ENCODE measurements at regions not wholly inside any gene's neighbourhood (a gene's known extent, or its start where the extent isn't known, plus 50 kb on each side); places are given as distances from the start of the nearest gene placed in this dataset.

DNA sequence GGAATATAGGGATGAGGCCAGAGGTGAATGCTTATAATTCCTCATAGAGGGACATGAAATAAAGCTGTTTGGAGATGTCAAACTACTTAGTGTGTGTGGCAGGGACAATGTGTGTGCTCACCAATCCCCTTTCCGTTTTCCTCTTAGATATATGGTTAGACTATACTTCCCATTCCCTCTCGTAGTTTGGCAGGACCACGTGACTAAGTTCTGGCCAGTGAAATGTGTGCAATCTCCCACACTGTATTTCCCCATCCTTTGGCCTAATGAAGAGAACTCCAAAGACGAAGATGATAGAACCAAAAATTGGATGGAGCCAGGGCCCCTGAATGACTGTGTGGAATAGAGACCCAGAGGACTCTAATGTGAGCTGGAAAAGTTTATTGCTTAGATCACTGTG, 233.4 kb upstream of the KLF4 start:
- no peak for DNase-seq (ENCODE audit: low spot score)

DNA sequence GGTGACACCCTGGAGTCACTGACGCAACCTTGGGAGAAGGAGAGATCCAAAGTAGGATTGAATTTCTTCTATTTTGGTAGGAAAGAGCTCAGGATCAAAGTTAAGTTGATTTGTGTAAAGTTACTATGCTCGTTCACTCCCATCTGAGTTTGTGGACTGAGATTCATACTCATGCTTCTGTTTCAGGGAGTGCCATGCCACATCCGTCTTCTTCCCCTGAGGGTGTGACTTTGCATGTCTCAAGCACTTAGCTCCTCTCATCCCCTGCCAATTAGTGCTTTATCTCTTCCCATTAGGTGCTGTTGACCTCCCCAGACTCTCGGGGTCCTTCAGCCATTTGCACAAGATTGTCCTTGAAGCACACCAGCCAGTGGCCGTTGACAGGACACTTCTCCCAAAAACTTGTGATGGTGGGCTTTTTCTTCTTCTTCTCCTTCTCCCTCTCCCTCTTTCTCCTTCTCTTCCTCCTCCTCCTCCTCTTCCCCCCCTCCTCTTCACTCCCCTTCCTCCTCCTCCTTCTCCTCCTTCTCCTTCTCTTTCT, 232.2 kb upstream of the KLF4 start:
- DNase-seq (ENCODE audit: low spot score) = no peak

DNA sequence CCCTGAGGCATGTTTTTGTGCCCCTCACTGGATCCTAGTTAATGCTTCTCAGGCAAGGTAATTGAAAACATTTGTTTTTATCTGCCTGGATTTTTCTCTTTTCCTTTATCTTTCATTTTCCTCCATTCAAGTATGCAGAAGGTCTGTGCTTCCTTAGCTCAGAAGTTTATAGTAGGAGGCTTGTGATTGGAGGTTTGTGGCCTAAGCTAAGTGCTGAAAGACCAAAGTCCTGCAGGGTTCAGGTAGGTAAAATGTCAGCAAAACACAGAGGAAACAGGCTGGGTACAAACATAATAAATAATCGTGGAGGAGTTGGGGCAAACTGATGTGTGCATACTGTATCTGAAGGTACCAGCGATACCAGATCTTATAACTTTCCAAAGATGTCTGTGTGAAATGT, 230.9 kb upstream of the KLF4 start:
- DNase-seq (ENCODE audit: low spot score) = no peak

DNA sequence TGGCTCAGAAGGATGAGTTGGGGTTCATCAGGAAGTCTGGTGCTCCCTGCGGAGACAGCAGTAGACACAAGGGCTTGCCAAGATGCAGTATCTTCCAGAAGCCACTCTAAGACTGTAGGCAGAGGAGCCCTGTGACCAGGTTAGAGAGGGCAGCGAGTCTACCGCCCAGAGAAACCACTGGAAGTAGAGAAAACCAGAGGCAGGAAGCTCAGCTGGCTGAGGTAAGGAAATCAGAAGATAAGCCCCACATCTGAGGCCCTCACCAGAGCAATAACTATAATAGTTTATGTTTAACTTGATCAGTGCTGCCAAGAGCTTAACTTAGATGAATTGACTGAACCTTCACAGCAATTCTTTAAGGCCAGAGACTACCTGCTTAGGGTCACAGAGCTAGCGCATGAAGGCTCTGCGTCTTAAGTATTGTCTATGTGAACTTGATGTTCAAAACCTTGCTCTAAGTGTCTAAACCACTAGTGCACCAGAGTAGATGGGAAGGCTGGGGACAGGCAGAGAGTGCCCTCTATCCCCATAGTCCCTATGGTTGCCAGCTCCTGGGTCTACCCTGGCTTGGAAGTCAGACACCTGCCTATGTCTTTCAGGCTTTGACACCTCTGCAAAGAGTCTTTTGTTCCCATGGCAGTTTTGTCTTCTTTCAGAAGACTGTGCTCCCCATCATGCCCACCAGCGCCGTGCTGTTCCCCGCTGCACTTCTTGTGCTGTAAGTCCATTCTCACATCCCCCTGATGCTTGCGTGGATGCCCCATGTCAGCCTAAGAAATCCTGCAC, 228.2 kb upstream of the KLF4 start:
- no peak for DNase-seq (ENCODE audit: low spot score)

DNA sequence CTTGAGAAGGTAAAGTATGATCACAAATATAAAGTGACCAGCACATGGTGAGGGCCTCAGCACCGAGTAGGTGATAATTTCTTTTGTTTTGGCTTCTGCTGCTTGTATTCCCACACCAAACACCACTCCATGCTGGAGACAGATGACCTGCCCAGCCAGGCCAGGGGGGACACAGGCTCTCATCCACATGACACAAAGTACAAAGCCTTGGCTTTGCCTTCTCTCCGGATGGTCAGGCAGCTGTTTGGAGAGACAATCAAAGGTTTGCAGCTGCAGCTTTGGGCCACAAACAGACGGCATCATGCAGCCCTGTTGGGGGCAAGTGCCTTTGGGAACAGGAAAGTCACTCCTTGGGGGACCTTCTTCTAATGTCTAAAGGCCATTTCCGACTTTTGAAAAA, 226.2 kb upstream of the KLF4 start:
- no peak for DNase-seq (ENCODE audit: low spot score)

- no peak for DNase-seq (ENCODE audit: low spot score)
Measured at GRCh38 chr9:107713470-107713869, 223.9 kb upstream of the KLF4 start.

GRCh38 chr9:107712390-107712789, 222.8 kb upstream of the KLF4 start:
- DNase-seq (ENCODE audit: low spot score) = no peak

GRCh38 chr9:107711542-107711941, 222.0 kb upstream of the KLF4 start:
- DNase-seq (ENCODE audit: low spot score) = no peak

GRCh38 chr9:107710953-107711352, 221.4 kb upstream of the KLF4 start:
- DNase-seq (ENCODE audit: low spot score) = no peak

DNA sequence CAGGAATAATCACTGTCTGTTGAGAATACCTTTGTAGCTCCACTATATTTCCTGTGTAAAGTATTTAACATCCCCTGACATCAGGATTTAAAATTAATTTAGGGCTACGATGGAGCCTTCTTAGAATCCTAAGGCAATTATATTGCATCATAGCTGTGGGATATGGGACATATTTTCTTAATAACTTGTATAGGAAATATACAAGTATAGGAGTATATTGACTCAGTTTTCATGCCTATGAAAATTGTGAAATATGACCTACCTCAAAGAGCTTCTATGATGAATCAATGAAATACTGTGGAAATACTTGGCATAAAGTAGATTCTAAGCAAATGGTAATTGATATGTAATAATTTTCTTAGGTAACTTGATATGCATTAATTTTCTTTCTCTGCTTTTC, 221.0 kb upstream of the KLF4 start:
- DNase-seq (ENCODE audit: low spot score) = no peak

DNA sequence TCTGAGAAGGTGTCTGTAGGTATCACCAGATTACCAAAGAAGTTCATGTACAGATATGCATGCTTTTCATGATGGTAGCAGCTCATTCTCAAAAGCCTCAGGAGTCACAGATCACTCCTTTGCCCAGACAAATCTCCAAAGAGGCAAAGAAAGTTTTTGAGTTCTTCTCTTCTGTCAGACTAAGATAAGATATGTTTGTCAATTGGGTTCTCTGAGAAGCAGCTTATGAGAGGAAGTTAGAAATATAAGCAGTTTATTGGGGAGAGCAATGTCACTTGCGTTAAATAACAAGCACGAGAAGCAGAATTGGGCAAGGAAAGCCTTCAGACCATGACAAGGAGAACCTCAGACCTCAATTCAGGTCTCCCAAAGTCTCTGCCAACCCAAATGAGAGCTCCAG, 219.2 kb upstream of the KLF4 start:
- DNase-seq (ENCODE audit: low spot score) = no peak

GRCh38 chr9:107707915-107708441, 218.4 kb upstream of the KLF4 start:
- no peak for DNase-seq (ENCODE audit: low spot score)

DNA sequence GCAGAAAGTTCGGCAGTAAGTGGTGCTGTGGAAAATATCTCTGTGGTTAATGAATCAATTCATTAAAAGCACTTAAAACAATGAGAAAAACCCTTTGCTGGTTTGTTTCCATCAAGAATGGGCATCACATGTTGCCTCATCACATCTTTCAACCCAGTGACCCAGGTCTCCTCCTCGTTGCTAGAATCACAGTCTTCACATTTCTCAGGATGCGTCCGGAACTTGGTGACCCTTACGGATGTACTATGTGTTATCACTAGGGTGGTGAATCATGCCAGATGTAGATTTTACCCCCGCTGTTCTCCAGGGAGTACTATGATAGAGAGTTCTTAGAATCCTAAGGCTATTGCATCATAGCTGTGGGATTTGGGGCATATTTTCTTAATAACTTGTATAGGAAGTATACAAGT, 217.9 kb upstream of the KLF4 start:
- DNase-seq (ENCODE audit: low spot score) = no peak

DNA sequence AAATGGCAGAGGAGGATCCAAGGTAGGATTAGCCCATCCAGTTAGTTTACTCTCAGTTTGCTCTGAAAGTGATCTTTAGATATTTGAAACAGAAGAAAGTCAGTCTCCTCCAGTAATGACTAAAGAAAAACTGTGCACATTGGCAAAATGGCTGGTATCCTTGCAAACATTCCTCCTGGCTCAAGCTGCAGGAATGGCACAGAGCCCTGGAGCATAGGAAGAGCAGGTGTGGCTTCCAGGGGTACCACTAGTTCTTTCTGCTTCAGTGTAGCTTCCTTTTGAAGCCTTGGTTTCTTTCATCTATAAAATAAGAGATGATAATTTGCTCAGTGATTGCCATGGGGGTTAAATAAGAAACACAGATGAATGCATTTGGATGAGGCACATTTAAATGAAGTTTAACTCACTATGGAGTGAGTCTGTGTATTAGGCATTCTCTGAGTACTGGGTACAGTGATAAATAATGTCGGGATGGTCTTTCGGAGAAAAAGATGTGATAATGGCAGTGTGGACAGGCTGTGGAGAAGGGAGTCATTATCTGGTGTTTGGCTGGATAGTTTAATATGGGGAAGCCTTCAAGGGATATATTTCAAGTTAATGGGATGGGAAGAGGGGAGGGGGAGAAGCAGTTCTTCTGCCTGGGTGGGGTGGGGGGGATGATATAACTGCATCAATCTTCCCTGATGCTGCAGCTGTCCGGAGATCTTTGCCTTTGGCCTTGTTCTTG, 217.3 kb upstream of the KLF4 start:
- no peak for DNase-seq (ENCODE audit: low spot score)

DNA sequence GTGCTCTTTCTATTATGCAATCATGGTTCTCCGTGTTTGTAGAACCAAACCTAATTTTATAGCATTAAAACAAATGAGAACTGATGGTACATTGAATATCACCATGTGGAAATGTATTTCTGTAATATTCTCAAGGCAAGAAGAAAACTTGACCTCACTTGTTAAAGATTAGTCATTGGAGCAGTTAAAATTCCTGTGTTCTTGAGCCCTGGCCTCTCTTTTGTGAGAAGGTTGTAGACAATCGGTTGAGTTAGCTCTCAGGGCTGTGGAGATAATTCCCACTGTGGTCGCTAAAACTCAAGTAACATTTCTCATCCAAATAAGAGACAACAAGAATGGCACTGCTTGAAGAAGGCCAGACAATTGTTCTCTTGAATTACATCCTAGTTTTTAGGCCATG, 216.0 kb upstream of the KLF4 start:
- no peak for DNase-seq (ENCODE audit: low spot score)

DNA sequence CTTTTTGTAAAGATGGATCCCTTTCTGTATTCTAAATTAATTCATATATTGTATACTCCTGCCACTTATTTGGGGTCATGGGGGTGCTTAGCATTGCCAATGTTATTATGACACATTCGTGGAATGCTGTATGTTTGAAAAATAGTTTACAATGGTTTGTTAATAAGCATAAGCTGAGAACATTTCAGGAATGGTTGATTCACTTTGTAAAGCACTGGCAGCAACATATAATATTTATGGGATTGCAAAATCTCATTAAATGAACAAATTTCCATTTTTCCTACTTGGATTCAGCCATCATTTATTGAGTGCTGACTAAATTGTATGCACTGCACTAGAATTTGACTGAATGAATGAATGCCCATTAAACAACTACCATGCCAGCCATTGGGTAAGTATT, 215.2 kb upstream of the KLF4 start:
- DNase-seq (ENCODE audit: low spot score) = no peak

GRCh38 chr9:107703651-107704050, 214.1 kb upstream of the KLF4 start:
- no peak for DNase-seq (ENCODE audit: low spot score)

GRCh38 chr9:107700847-107701246, 211.3 kb upstream of the KLF4 start:
- DNase-seq (ENCODE audit: low spot score) = no peak

DNA sequence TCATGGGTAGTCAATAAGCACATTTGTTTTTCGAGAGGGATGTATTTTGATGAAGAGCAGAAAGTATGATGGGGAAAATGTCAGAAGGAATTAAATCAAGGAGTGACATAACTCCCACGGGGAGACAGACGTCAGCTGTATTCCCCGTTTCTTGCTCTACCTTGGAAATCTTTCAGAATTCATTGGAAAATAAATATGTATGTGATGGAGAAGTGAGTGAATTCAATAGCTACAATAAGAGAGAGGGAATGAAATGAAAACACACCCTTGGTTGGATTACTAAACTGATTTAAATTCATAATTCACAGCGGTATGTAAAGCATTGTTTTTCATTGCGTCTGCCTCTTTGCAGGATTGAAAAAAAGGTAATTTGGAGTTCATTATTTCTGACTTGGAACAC, 209.7 kb upstream of the KLF4 start:
- DNase-seq (ENCODE audit: low spot score) = no peak

- no peak for DNase-seq (ENCODE audit: low spot score)
Measured at GRCh38 chr9:107698779-107699178, 209.2 kb upstream of the KLF4 start.

- no peak for DNase-seq (ENCODE audit: low spot score)
Measured at GRCh38 chr9:107696302-107696701, 206.7 kb upstream of the KLF4 start.

- DNase-seq (ENCODE audit: low spot score) = no peak
Measured at GRCh38 chr9:107694390-107694789, 204.8 kb upstream of the KLF4 start.

- no peak for DNase-seq (ENCODE audit: low spot score)
Measured at GRCh38 chr9:107693625-107694326, 204.2 kb upstream of the KLF4 start.

Measured in iPS-NIHi11 (cell line).